HL-60 (cell line): ENCODE measurements at regions not wholly inside any gene's neighbourhood (a gene's known extent, or its start where the extent isn't known, plus 50 kb on each side); places are given as distances from the start of the nearest gene placed in this dataset.

ENCODE experiments used
- CTCF ChIP-seq: IDR thresholded peaks from one replicate; pipeline ENCODE4 v1.5.1; 2011; ENCODE audit warnings: low read length, control low read depth, inconsistent platforms; ENCODE audit not compliant: insufficient read depth
- POLR2AphosphoS5 ChIP-seq: IDR thresholded peaks from 2 replicates; pipeline ENCODE4 v1.6.1; 2012; ENCODE audit warnings: low read depth

- no peak for TF ChIP-seq CTCF
- TF ChIP-seq POLR2AphosphoS5, result no peak
Measured at GRCh38 chr1:29644812-29645211, 408.5 kb downstream of the PTPRU start.
